ENCODE measurements at regions not wholly inside any gene's neighbourhood (a gene's known extent, or its start where the extent isn't known, plus 50 kb on each side); places are given as distances from the start of the nearest gene placed in this dataset.

DNA sequence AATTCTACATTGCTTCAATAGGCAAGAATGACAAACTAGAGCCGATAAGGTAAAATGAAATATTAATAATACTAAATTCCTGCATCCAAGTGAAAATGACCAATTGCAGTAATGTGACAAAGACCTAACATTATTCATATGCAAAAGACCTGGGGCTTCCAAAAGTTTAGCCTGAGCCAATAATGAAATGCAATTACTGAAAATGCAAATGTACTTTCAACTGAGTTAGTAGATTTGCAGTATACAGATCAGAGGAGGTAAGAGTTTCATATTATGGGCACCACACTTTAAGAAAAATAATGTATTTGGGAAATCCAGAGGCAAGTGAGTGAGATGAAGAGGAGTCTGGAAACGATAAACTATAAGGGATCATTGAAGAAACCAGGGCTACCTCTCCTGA is 193.7 kb upstream of the GMDS start:
- TF ChIP-seq, protein P1, sequence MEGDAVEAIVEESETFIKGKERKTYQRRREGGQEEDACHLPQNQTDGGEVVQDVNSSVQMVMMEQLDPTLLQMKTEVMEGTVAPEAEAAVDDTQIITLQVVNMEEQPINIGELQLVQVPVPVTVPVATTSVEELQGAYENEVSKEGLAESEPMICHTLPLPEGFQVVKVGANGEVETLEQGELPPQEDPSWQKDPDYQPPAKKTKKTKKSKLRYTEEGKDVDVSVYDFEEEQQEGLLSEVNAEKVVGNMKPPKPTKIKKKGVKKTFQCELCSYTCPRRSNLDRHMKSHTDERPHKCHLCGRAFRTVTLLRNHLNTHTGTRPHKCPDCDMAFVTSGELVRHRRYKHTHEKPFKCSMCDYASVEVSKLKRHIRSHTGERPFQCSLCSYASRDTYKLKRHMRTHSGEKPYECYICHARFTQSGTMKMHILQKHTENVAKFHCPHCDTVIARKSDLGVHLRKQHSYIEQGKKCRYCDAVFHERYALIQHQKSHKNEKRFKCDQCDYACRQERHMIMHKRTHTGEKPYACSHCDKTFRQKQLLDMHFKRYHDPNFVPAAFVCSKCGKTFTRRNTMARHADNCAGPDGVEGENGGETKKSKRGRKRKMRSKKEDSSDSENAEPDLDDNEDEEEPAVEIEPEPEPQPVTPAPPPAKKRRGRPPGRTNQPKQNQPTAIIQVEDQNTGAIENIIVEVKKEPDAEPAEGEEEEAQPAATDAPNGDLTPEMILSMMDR (conservative IDR thresholded peaks at IDR 0.05): no peak
- no peak for TF ChIP-seq EZH2 (IDR thresholded peaks at IDR 0.05; ENCODE audit: low read depth)
